ENCODE measurements at regions not wholly inside any gene's neighbourhood (a gene's known extent, or its start where the extent isn't known, plus 50 kb on each side); places are given as distances from the start of the nearest gene placed in this dataset.

- Histone ChIP-seq H3K9me3 (no peaks in the 10 kb centered on the region), H3K27me3 (replicated peaks in 1 of 2; ENCODE audit: control insufficient read depth in 2 of 2, extremely low read depth in 1 of 2, insufficient read depth in 2 of 2, low read length in 1 of 2) (no peaks in the 10 kb centered on the region), H3K27ac (ENCODE audit: low read length) (no peak overlapping the region), H3K36me3 (ENCODE audit: control insufficient read depth in 2 of 2, extremely low read depth in 1 of 2, insufficient read depth in 1 of 2, low read length in 1 of 2) (no peaks in the 10 kb centered on the region), H3K4me3 (ENCODE audit: control insufficient read depth in 1 of 2, extremely low read depth in 1 of 2, low read length in 1 of 2) (no peak overlapping the region), H3K4me1 (ENCODE audit: control insufficient read depth in 1 of 2, extremely low read depth in 1 of 2, insufficient read depth in 2 of 2, low read length in 2 of 2) (no peaks in the 10 kb centered on the region)
- peaks cover 2% of the 10 kb centered on the region for H3K36me3 Mint-ChIP-seq
- no peak overlapping the region for H3K27ac Mint-ChIP-seq
- ATAC-seq (replicated peaks in 1 of 4) (no peak), DNase-seq (no peak)
- no peaks in the 10 kb centered on the region for H3K4me1 Mint-ChIP-seq
- peaks cover 1 to 12% of the 10 kb centered on the region in 2 donors for H3K27me3 Mint-ChIP-seq
- no CpG with 5 or more reads among the region's 1 CpG for WGBS (ENCODE audit: insufficient coverage)
- ChIA-PET POLR2A (interaction anchor here in 1 of 2 donors (0.6 kb wide), 1 partner anchor 259 kb away, joined by 4 read pairs; no protein-coding TSS in a partner anchor), CTCF (interaction anchor here (0.5 to 1.6 kb wide), 7 partner anchors 9 to 1483 kb away, joined by 3 to 12 read pairs (median 4); no protein-coding TSS in a partner anchor)
- H3K4me3 Mint-ChIP-seq, result no peak overlapping the region
- H3K9me3 Mint-ChIP-seq, result no peaks in the 10 kb centered on the region
Measured at GRCh38 chr7:86916277-86916825, 143.1 kb downstream of the ELAPOR2 start.

GRCh38 chr7:86914551-86914950 lies 144.9 kb downstream of the ELAPOR2 start:
- CTCF ChIA-PET, result interaction anchor here (1.0 to 1.9 kb wide), 4 partner anchors 9 to 496 kb away, joined by 3 to 5 read pairs (median 3); partner anchors contain the start of gene DMTF1 (in 1 of the 2)

More at GRCh38 chr7:86914551-86914950, 144.9 kb downstream of the ELAPOR2 start:
- Mint-ChIP-seq H3K4me3 (no peak overlapping the region), H3K27me3 (peaks cover 1 to 9% of the 10 kb centered on the region in 2 donors), H3K27ac (no peak overlapping the region), H3K9me3 (no peaks in the 10 kb centered on the region), H3K36me3 (peaks cover 4% of the 10 kb centered on the region), H3K4me1 (no peaks in the 10 kb centered on the region)
- Histone ChIP-seq H3K36me3 (ENCODE audit: control insufficient read depth in 2 of 2, extremely low read depth in 1 of 2, insufficient read depth in 1 of 2, low read length in 1 of 2) (no peaks in the 10 kb centered on the region), H3K4me1 (ENCODE audit: control insufficient read depth in 1 of 2, extremely low read depth in 1 of 2, insufficient read depth in 2 of 2, low read length in 2 of 2) (no peaks in the 10 kb centered on the region), H3K9me3 (no peaks in the 10 kb centered on the region), H3K4me3 (ENCODE audit: control insufficient read depth in 1 of 2, extremely low read depth in 1 of 2, low read length in 1 of 2) (no peak overlapping the region), H3K27me3 (replicated peaks in 1 of 2; ENCODE audit: control insufficient read depth in 2 of 2, extremely low read depth in 1 of 2, insufficient read depth in 2 of 2, low read length in 1 of 2) (no peaks in the 10 kb centered on the region), H3K27ac (ENCODE audit: low read length) (no peak overlapping the region)
- POLR2A ChIA-PET, result interaction anchor here in 1 of 2 donors (0.6 kb wide), 1 partner anchor 9 kb away, joined by 5 read pairs; no protein-coding TSS in a partner anchor
- no peak for ATAC-seq (replicated peaks in 1 of 4)
- peak in 1 of 35 experiments; percentile 29 for DNase-seq
- no CpG with 5 or more reads among the region's 1 CpG for WGBS (ENCODE audit: insufficient coverage)
